22Rv1 (cell line): ENCODE measurements at regions not wholly inside any gene's neighbourhood (a gene's known extent, or its start where the extent isn't known, plus 50 kb on each side); places are given as distances from the start of the nearest gene placed in this dataset.

Experiments
- H3K27ac ChIP-seq: fragments of 450-650 bp; 2 replicates; pipeline ENCODE4 v1.5.1; 2017
- ZFX ChIP-seq: fragments of 450-650 bp; IDR thresholded peaks from 2 replicates; pipeline ENCODE4 v1.6.1; 2017; ENCODE audit warnings: antibody characterized with exemption, borderline replicate concordance
- TF ChIP-seq, protein P1 (sequence below): fragments of 450-650 bp; IDR thresholded peaks from 2 replicates; pipeline ENCODE4 v1.5.1; 2017; ENCODE audit warnings: mild to moderate bottlenecking

DNA sequence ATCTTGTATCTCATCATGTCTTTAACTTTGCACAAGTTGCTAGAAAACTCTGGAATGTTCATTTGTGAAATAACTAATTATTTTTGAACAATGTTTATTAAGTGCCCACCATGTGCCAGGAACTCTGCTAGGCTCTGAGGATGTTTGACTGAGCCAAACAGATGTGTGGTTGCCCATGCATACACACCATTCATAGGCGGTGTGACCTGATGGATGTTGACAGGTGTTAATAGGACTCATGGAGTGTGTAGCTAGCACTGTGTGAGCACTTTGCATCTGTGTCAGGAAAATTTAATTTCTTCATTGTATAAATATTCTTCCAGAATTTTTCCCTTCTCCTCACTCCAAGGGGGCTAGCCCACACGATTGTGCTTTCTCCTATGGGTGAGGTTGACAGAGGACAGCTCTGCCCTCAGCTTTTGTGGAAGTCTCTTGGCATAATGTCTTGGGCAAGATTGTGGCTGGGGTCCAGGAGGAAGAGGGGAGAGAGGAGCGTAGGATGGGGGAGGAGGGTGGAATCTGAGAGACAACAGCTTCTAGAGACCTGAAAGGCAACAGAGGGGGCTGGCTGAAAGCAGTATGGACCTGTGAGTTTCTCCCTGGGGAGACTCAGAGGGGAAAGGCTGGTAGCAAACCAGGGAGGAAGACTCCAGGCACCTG, 214.6 kb upstream of the CXCR4 start:
- H3K27ac ChIP-seq, result no peak overlapping the region
- no peak for TF ChIP-seq ZFX
- TF ChIP-seq, protein P1, sequence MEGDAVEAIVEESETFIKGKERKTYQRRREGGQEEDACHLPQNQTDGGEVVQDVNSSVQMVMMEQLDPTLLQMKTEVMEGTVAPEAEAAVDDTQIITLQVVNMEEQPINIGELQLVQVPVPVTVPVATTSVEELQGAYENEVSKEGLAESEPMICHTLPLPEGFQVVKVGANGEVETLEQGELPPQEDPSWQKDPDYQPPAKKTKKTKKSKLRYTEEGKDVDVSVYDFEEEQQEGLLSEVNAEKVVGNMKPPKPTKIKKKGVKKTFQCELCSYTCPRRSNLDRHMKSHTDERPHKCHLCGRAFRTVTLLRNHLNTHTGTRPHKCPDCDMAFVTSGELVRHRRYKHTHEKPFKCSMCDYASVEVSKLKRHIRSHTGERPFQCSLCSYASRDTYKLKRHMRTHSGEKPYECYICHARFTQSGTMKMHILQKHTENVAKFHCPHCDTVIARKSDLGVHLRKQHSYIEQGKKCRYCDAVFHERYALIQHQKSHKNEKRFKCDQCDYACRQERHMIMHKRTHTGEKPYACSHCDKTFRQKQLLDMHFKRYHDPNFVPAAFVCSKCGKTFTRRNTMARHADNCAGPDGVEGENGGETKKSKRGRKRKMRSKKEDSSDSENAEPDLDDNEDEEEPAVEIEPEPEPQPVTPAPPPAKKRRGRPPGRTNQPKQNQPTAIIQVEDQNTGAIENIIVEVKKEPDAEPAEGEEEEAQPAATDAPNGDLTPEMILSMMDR, result no peak

DNA sequence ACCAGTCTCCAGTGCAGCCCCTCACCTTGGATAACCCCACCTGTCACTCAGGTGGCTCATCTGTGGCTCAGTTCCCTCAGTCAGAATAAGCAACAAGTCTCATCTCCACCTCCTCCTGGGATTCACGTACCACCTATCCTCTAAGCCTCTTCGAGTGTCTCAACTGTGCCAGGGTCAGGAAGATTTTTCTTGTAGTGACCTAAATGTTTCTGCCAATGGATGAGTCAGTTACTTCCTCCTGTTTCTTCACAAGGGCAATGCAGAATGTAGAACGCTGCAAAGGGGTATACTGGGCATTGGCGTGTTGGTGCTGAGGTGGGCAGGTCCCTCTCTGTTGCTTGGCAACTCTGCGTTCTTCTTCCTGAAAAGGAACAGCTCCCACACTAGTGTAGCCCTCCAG, 213.3 kb upstream of the CXCR4 start:
- TF ChIP-seq ZFX, result no peak
- TF ChIP-seq, protein P1, result no peak
- H3K27ac ChIP-seq, result no peak overlapping the region

- TF ChIP-seq ZFX, result no peak
- TF ChIP-seq, protein P1, result no peak
- no peak overlapping the region for H3K27ac ChIP-seq
Measured at GRCh38 chr2:136328207-136328795, 210.4 kb upstream of the CXCR4 start.

GRCh38 chr2:136327162-136327852, 209.4 kb upstream of the CXCR4 start:
- no peak overlapping the region for H3K27ac ChIP-seq
- TF ChIP-seq ZFX, result no peak
- TF ChIP-seq, protein P1, result no peak

DNA sequence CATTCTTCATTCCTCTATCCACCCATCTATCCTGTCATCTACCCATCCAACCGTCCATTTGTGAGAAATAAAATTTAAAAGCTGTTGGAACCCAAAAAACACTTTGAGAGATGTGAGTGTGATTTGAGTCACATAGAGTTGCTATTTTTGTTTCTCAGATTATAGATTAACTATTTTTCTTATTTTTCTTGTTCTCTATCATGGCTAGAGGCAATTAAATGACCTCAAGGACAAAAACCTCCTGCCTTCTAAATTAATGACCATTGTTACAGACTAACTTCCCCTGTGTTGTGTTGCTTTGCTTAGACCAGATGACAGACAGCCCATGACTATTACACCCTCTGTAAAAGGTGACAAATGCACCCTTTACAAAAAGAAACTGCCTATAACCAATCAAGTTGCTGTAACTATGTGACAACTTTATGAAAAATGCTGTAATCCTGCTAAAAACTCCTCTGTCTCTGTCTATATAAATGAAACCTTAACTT, 207.9 kb upstream of the CXCR4 start:
- no peak overlapping the region for H3K27ac ChIP-seq
- TF ChIP-seq ZFX, result no peak
- TF ChIP-seq, protein P1, result no peak

- TF ChIP-seq, protein P1, result no peak
- no peak for TF ChIP-seq ZFX
- no peak overlapping the region for H3K27ac ChIP-seq
Measured at GRCh38 chr2:136324966-136325365, 207.0 kb upstream of the CXCR4 start.

DNA sequence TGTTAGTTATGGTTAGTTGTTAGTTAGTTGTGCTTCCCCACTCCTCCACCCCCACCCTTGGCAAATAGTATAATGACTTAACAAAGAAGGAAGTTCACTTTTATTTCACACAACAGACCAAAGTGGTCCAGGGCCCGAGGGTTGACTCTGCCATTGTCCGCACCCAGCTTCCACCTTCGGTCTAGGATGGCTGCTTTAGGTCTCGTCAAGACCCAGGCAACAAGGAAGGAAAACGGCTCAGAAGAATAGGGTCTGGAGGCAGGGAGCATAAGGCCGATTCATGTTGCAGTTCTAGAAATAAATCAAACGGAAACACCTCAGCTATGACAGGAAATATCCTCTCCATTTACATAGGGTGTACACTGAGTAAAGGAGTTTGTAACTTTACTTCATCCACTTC, 206.0 kb upstream of the CXCR4 start:
- H3K27ac ChIP-seq, result no peak overlapping the region
- TF ChIP-seq ZFX, result no peak
- TF ChIP-seq, protein P1, result no peak
